ENCODE measurements at regions not wholly inside any gene's neighbourhood (a gene's known extent, or its start where the extent isn't known, plus 50 kb on each side); places are given as distances from the start of the nearest gene placed in this dataset.
"Not testable (repeated sequence)": the region's sequence is repeated elsewhere in the genome, so short reads cannot be mapped to it uniquely, and the experiment has no call there.

DNA sequence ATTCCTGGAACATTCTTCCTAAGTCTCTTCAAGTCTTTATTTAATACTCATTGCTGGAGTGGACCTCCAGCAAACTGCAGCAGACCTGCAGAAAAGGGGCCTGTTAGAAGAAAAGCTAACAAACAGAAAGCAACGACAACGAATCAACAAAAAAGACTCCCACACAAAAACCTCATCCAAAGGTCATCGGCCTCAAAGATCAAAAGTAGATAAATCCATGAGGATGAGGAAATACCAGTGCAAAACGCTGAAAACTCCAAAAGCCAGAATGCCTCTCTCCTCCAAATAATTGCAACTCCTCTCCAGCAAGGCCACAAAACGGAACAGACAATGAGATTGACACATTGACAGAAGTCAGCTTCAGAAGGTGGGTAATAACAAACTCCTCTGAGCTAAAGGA is 472.2 kb downstream of the C12orf50 start:
- H3K4me3 ChIP-seq (ENCODE audit: low read length) = no peak overlapping the region
- TF ChIP-seq, protein P1, sequence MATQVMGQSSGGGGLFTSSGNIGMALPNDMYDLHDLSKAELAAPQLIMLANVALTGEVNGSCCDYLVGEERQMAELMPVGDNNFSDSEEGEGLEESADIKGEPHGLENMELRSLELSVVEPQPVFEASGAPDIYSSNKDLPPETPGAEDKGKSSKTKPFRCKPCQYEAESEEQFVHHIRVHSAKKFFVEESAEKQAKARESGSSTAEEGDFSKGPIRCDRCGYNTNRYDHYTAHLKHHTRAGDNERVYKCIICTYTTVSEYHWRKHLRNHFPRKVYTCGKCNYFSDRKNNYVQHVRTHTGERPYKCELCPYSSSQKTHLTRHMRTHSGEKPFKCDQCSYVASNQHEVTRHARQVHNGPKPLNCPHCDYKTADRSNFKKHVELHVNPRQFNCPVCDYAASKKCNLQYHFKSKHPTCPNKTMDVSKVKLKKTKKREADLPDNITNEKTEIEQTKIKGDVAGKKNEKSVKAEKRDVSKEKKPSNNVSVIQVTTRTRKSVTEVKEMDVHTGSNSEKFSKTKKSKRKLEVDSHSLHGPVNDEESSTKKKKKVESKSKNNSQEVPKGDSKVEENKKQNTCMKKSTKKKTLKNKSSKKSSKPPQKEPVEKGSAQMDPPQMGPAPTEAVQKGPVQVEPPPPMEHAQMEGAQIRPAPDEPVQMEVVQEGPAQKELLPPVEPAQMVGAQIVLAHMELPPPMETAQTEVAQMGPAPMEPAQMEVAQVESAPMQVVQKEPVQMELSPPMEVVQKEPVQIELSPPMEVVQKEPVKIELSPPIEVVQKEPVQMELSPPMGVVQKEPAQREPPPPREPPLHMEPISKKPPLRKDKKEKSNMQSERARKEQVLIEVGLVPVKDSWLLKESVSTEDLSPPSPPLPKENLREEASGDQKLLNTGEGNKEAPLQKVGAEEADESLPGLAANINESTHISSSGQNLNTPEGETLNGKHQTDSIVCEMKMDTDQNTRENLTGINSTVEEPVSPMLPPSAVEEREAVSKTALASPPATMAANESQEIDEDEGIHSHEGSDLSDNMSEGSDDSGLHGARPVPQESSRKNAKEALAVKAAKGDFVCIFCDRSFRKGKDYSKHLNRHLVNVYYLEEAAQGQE (IDR thresholded peaks at IDR 0.05; ENCODE audit: borderline replicate concordance) = no peak
- TF ChIP-seq TAF1 (IDR thresholded peaks at IDR 0.05; ENCODE audit: low read depth) (no peak), EP300 (conservative IDR thresholded peaks at IDR 0.05; ENCODE audit: poor library complexity, severe bottlenecking) (no peak), POLR2AphosphoS5 (IDR thresholded peaks at IDR 0.05) (no peak), EZH2 (IDR thresholded peaks at IDR 0.05; ENCODE audit: borderline replicate concordance, insufficient read depth, low read length, poor library complexity, severe bottlenecking) (no peak), MXI1 (conservative IDR thresholded peaks at IDR 0.05; ENCODE audit: poor library complexity, severe bottlenecking) (no peak), SMC3 (conservative IDR thresholded peaks at IDR 0.05; ENCODE audit: poor library complexity) (no peak), RAD21 (conservative IDR thresholded peaks at IDR 0.05) (no peak)
- TF ChIP-seq, protein P2, sequence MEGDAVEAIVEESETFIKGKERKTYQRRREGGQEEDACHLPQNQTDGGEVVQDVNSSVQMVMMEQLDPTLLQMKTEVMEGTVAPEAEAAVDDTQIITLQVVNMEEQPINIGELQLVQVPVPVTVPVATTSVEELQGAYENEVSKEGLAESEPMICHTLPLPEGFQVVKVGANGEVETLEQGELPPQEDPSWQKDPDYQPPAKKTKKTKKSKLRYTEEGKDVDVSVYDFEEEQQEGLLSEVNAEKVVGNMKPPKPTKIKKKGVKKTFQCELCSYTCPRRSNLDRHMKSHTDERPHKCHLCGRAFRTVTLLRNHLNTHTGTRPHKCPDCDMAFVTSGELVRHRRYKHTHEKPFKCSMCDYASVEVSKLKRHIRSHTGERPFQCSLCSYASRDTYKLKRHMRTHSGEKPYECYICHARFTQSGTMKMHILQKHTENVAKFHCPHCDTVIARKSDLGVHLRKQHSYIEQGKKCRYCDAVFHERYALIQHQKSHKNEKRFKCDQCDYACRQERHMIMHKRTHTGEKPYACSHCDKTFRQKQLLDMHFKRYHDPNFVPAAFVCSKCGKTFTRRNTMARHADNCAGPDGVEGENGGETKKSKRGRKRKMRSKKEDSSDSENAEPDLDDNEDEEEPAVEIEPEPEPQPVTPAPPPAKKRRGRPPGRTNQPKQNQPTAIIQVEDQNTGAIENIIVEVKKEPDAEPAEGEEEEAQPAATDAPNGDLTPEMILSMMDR (IDR thresholded peaks at IDR 0.05; ENCODE audit: poor library complexity, severe bottlenecking) = no peak
- H3K9ac ChIP-seq (ENCODE audit: low read length) = no peak overlapping the region
- no peaks in the 10 kb centered on the region for H4K20me1 ChIP-seq (ENCODE audit: insufficient read depth)
- H3K4me2 ChIP-seq (ENCODE audit: low read length) = no peak overlapping the region
- H2AFZ ChIP-seq (ENCODE audit: low read depth, low read length) = no peak overlapping the region
- H3F3A ChIP-seq (ENCODE audit: insufficient read depth, low read length, poor library complexity, severe bottlenecking) = no peaks in the 10 kb centered on the region
- H3K9me2 ChIP-seq (ENCODE audit: insufficient read depth, low read length) = no peaks in the 10 kb centered on the region
- H3K9me3 ChIP-seq (ENCODE audit: low read length) = no peaks in the 10 kb centered on the region
- no peaks in the 10 kb centered on the region for H3K79me2 ChIP-seq (replicated peaks; ENCODE audit: insufficient read depth, low read length)
- H3K36me3 ChIP-seq (ENCODE audit: insufficient read depth, low read length) = no peaks in the 10 kb centered on the region
- H3K27me3 ChIP-seq (ENCODE audit: insufficient read depth, low read depth, low read length) = no peaks in the 10 kb centered on the region
- H3K27ac ChIP-seq (ENCODE audit: low read length) = no peak overlapping the region

DNA sequence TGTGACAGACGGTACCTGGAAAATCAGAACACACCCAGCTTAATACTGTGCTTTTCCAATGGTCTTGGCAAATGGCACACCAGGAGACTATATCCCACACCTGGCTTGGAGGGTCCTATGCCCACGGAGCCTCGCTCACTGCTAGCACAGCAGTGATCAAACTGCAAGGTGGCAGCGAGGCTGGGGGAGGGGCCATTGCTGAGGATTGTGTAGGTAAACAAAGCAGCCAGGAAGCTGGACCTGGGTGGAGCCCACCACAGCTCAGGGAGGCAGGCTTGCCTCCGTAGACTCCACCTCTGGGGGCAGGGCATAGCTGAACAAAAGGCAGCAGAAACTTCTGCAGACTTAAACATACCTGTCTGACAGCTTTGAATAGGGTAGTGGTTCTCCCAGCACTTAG is 498.0 kb downstream of the C12orf50 start:
- not testable (repeated sequence) for H3K9ac ChIP-seq (ENCODE audit: low read length); H3K9me3 ChIP-seq (ENCODE audit: low read length); H3K9me2 ChIP-seq (ENCODE audit: insufficient read depth, low read length); H3K4me3 ChIP-seq (ENCODE audit: low read length); H3K79me2 ChIP-seq (replicated peaks; ENCODE audit: insufficient read depth, low read length); H3K27ac ChIP-seq (ENCODE audit: low read length); H4K20me1 ChIP-seq (ENCODE audit: insufficient read depth); H3K36me3 ChIP-seq (ENCODE audit: insufficient read depth, low read length); H2AFZ ChIP-seq (ENCODE audit: low read depth, low read length); H3K4me2 ChIP-seq (ENCODE audit: low read length); H3F3A ChIP-seq (ENCODE audit: insufficient read depth, low read length, poor library complexity, severe bottlenecking); H3K27me3 ChIP-seq (ENCODE audit: insufficient read depth, low read depth, low read length)

DNA sequence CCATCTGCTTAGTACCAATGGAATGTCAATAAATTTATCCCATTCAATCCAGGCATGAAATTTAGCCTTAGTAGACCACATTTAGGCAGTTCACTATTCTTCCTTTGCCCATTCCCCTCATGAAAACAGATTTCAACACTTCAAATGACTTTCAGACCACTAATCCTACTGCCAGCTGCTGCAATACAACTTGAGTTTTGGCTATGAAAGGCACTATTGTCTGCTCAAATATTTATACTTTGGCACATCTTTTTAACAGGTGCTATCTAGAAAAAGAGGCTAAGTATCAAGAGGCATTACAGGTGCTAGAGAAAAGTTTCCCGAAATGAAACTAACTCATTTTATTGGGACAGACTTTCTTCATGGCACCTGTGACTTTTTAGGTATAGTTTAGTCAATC is 499.8 kb downstream of the C12orf50 start:
- H3K9ac ChIP-seq (ENCODE audit: low read length) = no peak overlapping the region

More for the DNA sequence above, 499.8 kb downstream of the C12orf50 start:
- no peaks in the 10 kb centered on the region for H3K9me2 ChIP-seq (ENCODE audit: insufficient read depth, low read length)
- H3K9me3 ChIP-seq (ENCODE audit: low read length) = no peaks in the 10 kb centered on the region
- no peaks in the 10 kb centered on the region for H3F3A ChIP-seq (ENCODE audit: insufficient read depth, low read length, poor library complexity, severe bottlenecking)
- H2AFZ ChIP-seq (ENCODE audit: low read depth, low read length) = no peak overlapping the region
- no peaks in the 10 kb centered on the region for H4K20me1 ChIP-seq (ENCODE audit: insufficient read depth)
- no peak overlapping the region for H3K27ac ChIP-seq (ENCODE audit: low read length)
- H3K27me3 ChIP-seq (ENCODE audit: insufficient read depth, low read depth, low read length) = no peaks in the 10 kb centered on the region
- H3K79me2 ChIP-seq (replicated peaks; ENCODE audit: insufficient read depth, low read length) = no peaks in the 10 kb centered on the region
- H3K4me3 ChIP-seq (ENCODE audit: low read length) = no peak overlapping the region
- no peak overlapping the region for H3K4me2 ChIP-seq (ENCODE audit: low read length)
- TF ChIP-seq EZH2 (IDR thresholded peaks at IDR 0.05; ENCODE audit: borderline replicate concordance, insufficient read depth, low read length, poor library complexity, severe bottlenecking) = no peak
- TF ChIP-seq, protein P2 (IDR thresholded peaks at IDR 0.05; ENCODE audit: poor library complexity, severe bottlenecking) = no peak
- TF ChIP-seq SMC3 (conservative IDR thresholded peaks at IDR 0.05; ENCODE audit: poor library complexity) = no peak
- TF ChIP-seq, protein P1 (IDR thresholded peaks at IDR 0.05; ENCODE audit: borderline replicate concordance) = no peak
- no peak for TF ChIP-seq RAD21 (conservative IDR thresholded peaks at IDR 0.05)
- TF ChIP-seq EP300 (conservative IDR thresholded peaks at IDR 0.05; ENCODE audit: poor library complexity, severe bottlenecking) = no peak
- no peak for TF ChIP-seq POLR2AphosphoS5 (IDR thresholded peaks at IDR 0.05)
- TF ChIP-seq MXI1 (conservative IDR thresholded peaks at IDR 0.05; ENCODE audit: poor library complexity, severe bottlenecking) = no peak
- TF ChIP-seq TAF1 (IDR thresholded peaks at IDR 0.05; ENCODE audit: low read depth) = no peak
- no peaks in the 10 kb centered on the region for H3K36me3 ChIP-seq (ENCODE audit: insufficient read depth, low read length)

Data from neural cell (in vitro differentiated cells).